ENCODE measurements at regions not wholly inside any gene's neighbourhood (a gene's known extent, or its start where the extent isn't known, plus 50 kb on each side); places are given as distances from the start of the nearest gene placed in this dataset.

- Histone ChIP-seq H3K27ac (no peak overlapping the region), H3K9me3 (ENCODE audit: low read depth) (no peaks in the 10 kb centered on the region), H3K4me2 (ENCODE audit: unreplicated experiment) (no peak overlapping the region), H3K79me2 (ENCODE audit: insufficient read depth) (no peaks in the 10 kb centered on the region), H3K9ac (no peak overlapping the region), H3F3A (ENCODE audit: insufficient read depth) (no peaks in the 10 kb centered on the region), H3K36me3 (ENCODE audit: low read depth) (no peaks in the 10 kb centered on the region), H3K27me3 (replicated peaks; ENCODE audit: insufficient read depth) (no peaks in the 10 kb centered on the region), H3K4me3 (no peak overlapping the region), H3K4me1 (ENCODE audit: insufficient read depth) (no peaks in the 10 kb centered on the region), H3K9me2 (ENCODE audit: insufficient read depth) (no peaks in the 10 kb centered on the region), H4K20me1 (ENCODE audit: insufficient read depth) (no peaks in the 10 kb centered on the region), H2AFZ (no peak overlapping the region)
- no peak for DNase-seq
- in situ Hi-C loops (cut with MboI), result no loop called here
- TF ChIP-seq EZH2 (IDR thresholded peaks at IDR 0.05; ENCODE audit: insufficient read depth, poor library complexity, severe bottlenecking) (no peak), EZH2phosphoT487 (IDR thresholded peaks at IDR 0.05; ENCODE audit: insufficient read depth, low read depth) (no peak)
- 18 to 31% methylated on average over 6 of the region's 6 CpGs for WGBS, 2 experiments (ENCODE audit: low coverage in 1 of 2, low lambda C conversion rate in 2 of 2, missing lambda C conversion rate in 2 of 2)
Measured at GRCh38 chr14:96944297-96944696, 147.1 kb downstream of the VRK1 start.

GRCh38 chr14:96945721-96946120 is 148.5 kb downstream of the VRK1 start:
- Histone ChIP-seq H2AFZ (no peak overlapping the region), H3K27ac (no peak overlapping the region), H3K4me2 (ENCODE audit: unreplicated experiment) (no peak overlapping the region), H3K27me3 (replicated peaks; ENCODE audit: insufficient read depth) (no peaks in the 10 kb centered on the region), H3K9me3 (ENCODE audit: low read depth) (no peaks in the 10 kb centered on the region), H3K4me3 (no peak overlapping the region), H3K79me2 (ENCODE audit: insufficient read depth) (no peaks in the 10 kb centered on the region), H3F3A (ENCODE audit: insufficient read depth) (no peaks in the 10 kb centered on the region), H3K9ac (no peak overlapping the region), H3K9me2 (ENCODE audit: insufficient read depth) (no peaks in the 10 kb centered on the region), H4K20me1 (ENCODE audit: insufficient read depth) (no peaks in the 10 kb centered on the region), H3K4me1 (ENCODE audit: insufficient read depth) (no peaks in the 10 kb centered on the region), H3K36me3 (ENCODE audit: low read depth) (no peaks in the 10 kb centered on the region)
- in situ Hi-C loops (cut with MboI), result no loop called here
- TF ChIP-seq EZH2 (IDR thresholded peaks at IDR 0.05; ENCODE audit: insufficient read depth, poor library complexity, severe bottlenecking) (no peak), EZH2phosphoT487 (IDR thresholded peaks at IDR 0.05; ENCODE audit: insufficient read depth, low read depth) (no peak)
- WGBS, 2 experiments (ENCODE audit: low coverage in 1 of 2, low lambda C conversion rate in 2 of 2, missing lambda C conversion rate in 2 of 2), result 74 to 78% methylated on average over 7 of the region's 7 CpGs
- DNase-seq, result no peak

GRCh38 chr14:96949594-96949993 is 152.4 kb downstream of the VRK1 start:
- TF ChIP-seq EZH2phosphoT487 (IDR thresholded peaks at IDR 0.05; ENCODE audit: insufficient read depth, low read depth) (no peak), EZH2 (IDR thresholded peaks at IDR 0.05; ENCODE audit: insufficient read depth, poor library complexity, severe bottlenecking) (no peak)
- Histone ChIP-seq H4K20me1 (ENCODE audit: insufficient read depth) (no peaks in the 10 kb centered on the region), H3K9me3 (ENCODE audit: low read depth) (no peaks in the 10 kb centered on the region), H3F3A (ENCODE audit: insufficient read depth) (no peaks in the 10 kb centered on the region), H3K9me2 (ENCODE audit: insufficient read depth) (no peaks in the 10 kb centered on the region), H3K79me2 (ENCODE audit: insufficient read depth) (no peaks in the 10 kb centered on the region), H3K4me2 (ENCODE audit: unreplicated experiment) (no peak overlapping the region), H3K4me1 (ENCODE audit: insufficient read depth) (no peaks in the 10 kb centered on the region), H3K36me3 (ENCODE audit: low read depth) (no peaks in the 10 kb centered on the region), H3K4me3 (no peak overlapping the region), H3K27ac (no peak overlapping the region), H2AFZ (no peak overlapping the region), H3K27me3 (replicated peaks; ENCODE audit: insufficient read depth) (no peaks in the 10 kb centered on the region), H3K9ac (no peak overlapping the region)
- 56 to 57% methylated on average over 3 of the region's 3 CpGs for WGBS, 2 experiments (ENCODE audit: low coverage in 1 of 2, low lambda C conversion rate in 2 of 2, missing lambda C conversion rate in 2 of 2)
- no peak for DNase-seq
- in situ Hi-C loops (cut with MboI), result no loop called here

GRCh38 chr14:96951511-96951910 is 154.3 kb downstream of the VRK1 start:
- no peak for DNase-seq

More at GRCh38 chr14:96951511-96951910, 154.3 kb downstream of the VRK1 start:
- in situ Hi-C loops (cut with MboI), result no loop called here
- Histone ChIP-seq H3K9me2 (ENCODE audit: insufficient read depth) (no peaks in the 10 kb centered on the region), H3K9me3 (ENCODE audit: low read depth) (no peaks in the 10 kb centered on the region), H3K9ac (no peak overlapping the region), H3K4me3 (no peak overlapping the region), H3K4me2 (ENCODE audit: unreplicated experiment) (no peak overlapping the region), H3K27ac (no peak overlapping the region), H3F3A (ENCODE audit: insufficient read depth) (no peaks in the 10 kb centered on the region), H2AFZ (no peak overlapping the region), H3K27me3 (replicated peaks; ENCODE audit: insufficient read depth) (no peaks in the 10 kb centered on the region), H3K4me1 (ENCODE audit: insufficient read depth) (no peaks in the 10 kb centered on the region), H3K79me2 (ENCODE audit: insufficient read depth) (no peaks in the 10 kb centered on the region), H4K20me1 (ENCODE audit: insufficient read depth) (no peaks in the 10 kb centered on the region), H3K36me3 (ENCODE audit: low read depth) (no peaks in the 10 kb centered on the region)
- no peak for TF ChIP-seq EZH2phosphoT487 (IDR thresholded peaks at IDR 0.05; ENCODE audit: insufficient read depth, low read depth)
- no peak for TF ChIP-seq EZH2 (IDR thresholded peaks at IDR 0.05; ENCODE audit: insufficient read depth, poor library complexity, severe bottlenecking)
- 11 to 14% methylated on average over 6 to 7 of the region's 7 CpGs for WGBS, 2 experiments (ENCODE audit: low coverage in 1 of 2, low lambda C conversion rate in 2 of 2, missing lambda C conversion rate in 2 of 2)

All from GM23248 (cell line).